Muscle of arm (tissue), 1 donor: ENCODE measurements at regions not wholly inside any gene's neighbourhood (a gene's known extent, or its start where the extent isn't known, plus 50 kb on each side); places are given as distances from the start of the nearest gene placed in this dataset.

Experiments used
- DNase-seq: peaks from one replicate; pipeline ENCODE4 v3.0.0-alpha.2; 2013

DNA sequence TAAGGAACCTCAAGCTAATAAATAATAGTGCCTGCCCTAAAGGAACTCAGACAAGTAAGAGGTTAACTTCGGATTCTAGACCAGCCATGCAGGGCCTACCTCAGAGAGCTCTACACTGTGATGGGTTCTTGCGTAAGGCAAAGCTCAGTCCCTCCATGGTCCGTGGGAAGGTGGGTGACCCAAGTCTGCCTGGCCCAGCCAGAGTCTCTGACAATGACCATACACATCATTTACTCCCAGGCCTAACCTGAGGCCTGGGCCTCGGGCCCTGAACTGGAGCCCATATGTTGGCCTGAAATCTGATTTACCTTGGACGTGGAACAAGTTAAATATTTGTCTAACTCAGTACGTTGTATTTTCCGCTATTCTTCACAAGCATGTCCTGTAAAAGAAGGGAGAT, 55.1 kb downstream of the TMEM174 start:
- no peak for DNase-seq
